NCI-H82 (cell line): ENCODE measurements at regions not wholly inside any gene's neighbourhood (a gene's known extent, or its start where the extent isn't known, plus 50 kb on each side); places are given as distances from the start of the nearest gene placed in this dataset.

Experiments used
- DNase-seq: peaks from one replicate; lab custom pipeline; 2025; lab: John Stamatoyannopoulos, UW

GRCh38 chr1:163013826-163014600, 55.1 kb upstream of the RGS4 start:
- peak; percentile 11 for DNase-seq

DNA sequence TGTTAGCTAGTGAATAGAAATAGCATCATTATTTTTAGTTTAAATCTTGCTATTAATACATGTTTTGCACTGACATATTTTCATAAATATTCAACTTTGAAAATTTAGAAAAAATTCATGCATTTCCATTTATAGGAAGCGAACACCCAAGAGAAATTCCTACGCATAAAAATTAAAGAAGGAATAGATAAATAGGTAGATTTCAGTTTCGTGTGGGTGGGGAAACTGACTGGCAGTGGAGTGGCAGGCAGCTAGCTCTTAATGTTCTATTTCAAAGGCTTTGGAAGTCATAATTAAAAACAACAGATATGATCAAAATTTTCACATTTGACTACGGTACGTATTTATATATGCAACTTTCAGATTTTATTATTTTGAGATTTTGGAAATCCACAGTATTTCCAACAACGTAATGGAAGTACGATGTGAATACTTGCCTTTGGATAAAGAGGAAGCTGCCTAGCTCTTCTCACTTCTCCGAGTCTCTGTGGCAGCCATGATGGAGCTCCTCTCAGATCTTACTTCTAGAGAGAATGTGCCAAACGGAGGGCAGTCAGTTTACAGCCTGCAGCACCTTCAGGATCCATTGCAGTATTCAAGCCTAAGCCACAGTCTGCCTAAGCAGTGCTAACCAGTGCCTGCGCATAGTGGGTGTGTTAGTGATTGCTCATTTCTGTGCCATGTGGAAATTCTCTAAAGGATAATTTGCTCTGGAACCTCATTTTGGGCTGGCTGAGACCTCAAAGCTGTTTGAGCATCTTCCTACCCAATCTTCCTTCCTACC, 62.9 kb upstream of the RGS4 start:
- no peak for DNase-seq

DNA sequence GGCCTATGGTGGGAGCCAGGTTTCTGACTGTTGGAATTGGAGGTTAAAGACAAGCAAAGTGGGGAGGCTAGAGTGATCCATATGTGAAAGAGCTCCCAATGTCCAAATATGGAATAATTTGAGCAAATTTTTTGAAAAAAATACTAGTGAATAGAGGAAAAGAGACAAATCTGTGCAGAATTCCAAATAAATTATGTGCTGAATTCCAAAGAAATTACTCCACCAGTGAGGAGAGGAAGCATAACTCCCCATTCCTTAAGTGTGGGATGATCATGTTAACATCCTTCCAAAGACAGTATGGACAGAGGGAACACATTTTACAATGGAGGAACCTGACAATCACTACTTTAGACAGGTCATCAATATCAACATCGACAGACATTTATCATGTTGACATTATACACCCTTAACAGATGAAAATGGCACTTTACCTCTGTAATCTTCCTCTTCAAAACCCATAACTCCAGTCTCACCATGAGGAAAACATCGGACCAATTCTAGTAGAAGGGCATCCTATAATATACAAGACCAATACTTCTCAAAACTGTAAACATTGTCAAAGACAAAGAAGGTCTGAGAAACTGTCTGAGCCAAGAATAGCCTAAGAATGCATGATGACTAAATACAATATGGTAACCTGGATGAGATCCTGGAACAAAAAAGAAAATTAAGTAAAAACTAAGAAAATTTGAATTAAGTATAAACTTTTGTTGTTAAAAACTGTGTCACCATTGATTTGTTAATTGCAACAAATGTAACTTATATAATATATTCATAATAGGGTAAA, 71.5 kb upstream of the RGS4 start:
- no peak for DNase-seq

DNA sequence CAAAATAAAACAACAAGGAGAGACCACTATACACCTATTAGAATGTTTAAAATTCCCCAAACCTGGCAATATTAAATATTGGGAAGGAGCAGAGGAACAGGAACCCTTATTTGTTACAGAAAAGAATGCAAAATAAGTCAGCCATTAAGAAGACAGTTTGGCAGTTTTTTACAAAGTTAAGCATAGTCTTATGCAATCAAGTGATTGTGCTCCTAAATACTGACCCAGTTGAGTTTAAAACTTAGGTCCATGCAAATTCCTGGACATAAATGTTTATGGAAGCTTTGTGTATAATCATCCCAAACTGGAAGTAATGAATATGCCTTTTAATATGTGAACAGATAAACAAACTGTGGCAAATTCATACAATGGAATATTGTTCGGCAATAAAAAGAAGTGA, 72.9 kb upstream of the RGS4 start:
- no peak for DNase-seq

DNA sequence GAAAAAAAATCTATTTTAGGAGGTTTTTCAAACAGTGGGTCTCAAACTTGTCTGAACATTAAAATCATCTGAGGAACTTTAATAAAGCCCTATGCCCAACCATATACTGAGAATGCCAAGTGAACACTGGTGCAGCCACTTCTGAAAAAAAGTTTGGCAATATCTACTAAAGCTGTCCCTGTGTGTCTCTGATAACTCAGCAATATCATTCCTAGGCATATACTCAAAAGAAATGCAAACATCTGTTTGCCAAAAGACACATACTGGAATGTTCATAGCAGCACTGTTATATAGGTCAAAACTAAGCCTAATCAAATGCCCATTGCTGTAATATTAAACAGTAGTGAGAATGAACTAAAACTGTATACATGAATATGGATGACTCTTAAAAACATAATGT, 74.2 kb upstream of the RGS4 start:
- DNase-seq = no peak

DNA sequence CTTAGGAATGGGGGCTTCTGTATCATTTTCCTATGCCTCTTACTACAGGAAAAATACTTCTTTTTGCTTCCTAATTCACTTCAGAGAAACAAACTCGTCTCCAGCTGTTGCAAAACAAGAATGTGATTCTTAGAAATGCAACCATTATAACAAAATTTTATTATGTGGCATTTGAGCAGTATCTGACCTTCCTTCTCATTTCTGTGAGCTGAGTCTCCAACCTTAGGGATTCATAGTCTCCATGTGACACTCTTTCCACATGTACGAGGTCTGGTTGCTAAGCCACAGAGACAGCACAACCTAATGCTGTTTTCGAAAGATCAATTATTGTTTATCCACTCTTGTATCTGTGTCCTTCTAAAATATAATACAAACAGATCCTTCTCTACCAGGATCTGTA, 75.3 kb upstream of the RGS4 start:
- DNase-seq = no peak

GRCh38 chr1:162992945-162993344, 76.2 kb upstream of the RGS4 start:
- peak; percentile 71 for DNase-seq

- DNase-seq = no peak
Measured at GRCh38 chr1:162991444-162991843, 77.7 kb upstream of the RGS4 start.

- DNase-seq = no peak
Measured at GRCh38 chr1:162990665-162991064, 78.5 kb upstream of the RGS4 start.

- DNase-seq = peak; percentile 33
Measured at GRCh38 chr1:162988869-162989268, 80.3 kb upstream of the RGS4 start.

- DNase-seq = no peak
Measured at GRCh38 chr1:162987866-162988265, 81.3 kb upstream of the RGS4 start.

DNA sequence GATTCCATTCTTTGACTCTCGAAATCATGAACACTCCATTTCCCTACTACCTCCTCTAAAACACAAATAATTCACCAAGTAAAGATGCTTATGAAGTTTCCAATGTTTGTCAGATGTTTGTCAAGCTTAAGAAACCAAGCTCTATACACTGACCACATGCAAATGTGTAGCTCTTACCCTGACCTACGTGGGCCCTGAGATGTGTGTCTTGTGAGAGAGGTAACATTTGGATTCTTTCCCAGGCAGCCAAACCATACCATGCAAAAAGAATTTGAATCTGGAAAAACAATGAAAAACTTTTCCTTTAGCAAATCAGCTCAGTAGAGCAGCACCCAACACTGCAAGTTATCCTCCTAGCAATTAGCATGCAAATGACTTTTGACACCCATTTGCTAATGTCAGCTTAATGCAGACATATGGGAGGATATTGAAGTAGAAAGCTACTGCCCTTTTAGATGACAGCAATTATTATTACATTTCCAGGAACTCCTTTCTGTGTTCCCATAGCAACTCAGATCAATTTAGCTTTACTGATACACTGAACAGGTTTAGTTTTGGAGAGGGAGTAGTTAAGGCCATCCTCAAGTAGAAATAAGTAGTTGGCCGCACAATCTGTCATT, 83.2 kb upstream of the RGS4 start:
- no peak for DNase-seq

DNA sequence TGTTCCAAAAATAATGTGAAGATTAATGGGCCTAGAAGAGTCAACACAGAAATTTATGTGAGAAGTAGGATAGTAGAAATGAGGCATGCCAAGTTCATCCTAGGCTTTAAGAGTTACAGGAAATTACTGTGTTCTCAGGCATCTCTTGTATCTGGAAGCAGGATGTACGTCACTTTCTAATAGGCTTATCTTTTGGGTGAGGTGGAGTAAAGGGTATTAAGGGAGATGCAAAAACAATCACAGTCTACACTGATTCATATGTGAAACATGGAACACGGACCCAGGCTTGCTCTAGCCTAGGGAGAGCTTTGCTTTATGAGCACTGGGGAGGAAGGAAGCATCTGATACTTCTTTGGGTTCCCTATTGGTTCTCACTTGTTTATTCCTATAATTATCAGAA, 84.5 kb upstream of the RGS4 start:
- DNase-seq = peak; percentile 60

GRCh38 chr1:162983671-162984425, 85.3 kb upstream of the RGS4 start:
- no peak for DNase-seq

GRCh38 chr1:162982364-162982763, 86.8 kb upstream of the RGS4 start:
- no peak for DNase-seq

- peak; percentile 97 for DNase-seq
Measured at GRCh38 chr1:162977944-162978568, 91.1 kb upstream of the RGS4 start.

- peak; percentile 23 for DNase-seq
Measured at GRCh38 chr1:162976628-162977027, 92.5 kb upstream of the RGS4 start.

DNA sequence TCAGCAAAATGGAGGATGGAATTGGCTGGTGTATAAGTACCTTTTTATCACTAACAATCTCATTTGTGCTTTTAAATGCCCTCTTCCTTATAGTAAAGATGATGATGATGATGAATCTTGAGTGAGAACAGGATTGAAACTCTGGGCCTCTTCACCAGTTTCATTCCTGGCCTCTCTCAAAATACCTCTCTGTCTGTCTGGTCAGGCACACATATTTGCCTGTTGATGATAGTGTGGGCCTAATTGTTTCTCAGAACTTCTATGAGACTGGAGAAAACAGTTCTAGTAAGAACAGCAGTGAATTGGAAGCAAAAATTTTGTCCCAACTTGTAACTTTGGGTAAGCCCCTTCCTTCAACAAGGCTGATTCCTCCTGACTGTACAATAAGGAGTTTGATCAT, 94.4 kb upstream of the RGS4 start:
- no peak for DNase-seq

DNA sequence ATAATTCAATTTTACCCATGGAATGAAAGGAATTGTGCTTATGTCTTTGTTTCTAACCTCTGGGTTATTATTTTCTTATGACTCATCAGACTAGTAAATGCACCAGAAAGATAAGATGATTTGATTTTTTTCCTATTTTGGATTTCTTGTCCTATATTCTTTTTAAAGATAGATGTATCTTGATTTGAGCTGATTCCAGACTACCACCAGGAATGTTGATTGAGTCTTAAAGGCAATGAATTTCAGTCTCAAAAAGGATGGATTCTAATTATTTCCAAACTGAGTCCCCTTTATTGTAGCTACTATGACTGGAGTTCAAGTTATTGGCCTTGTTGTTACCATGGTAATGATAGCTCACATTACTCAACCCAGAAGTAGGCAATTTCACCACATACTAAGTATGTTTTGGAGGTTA, 95.8 kb upstream of the RGS4 start:
- DNase-seq = no peak

DNA sequence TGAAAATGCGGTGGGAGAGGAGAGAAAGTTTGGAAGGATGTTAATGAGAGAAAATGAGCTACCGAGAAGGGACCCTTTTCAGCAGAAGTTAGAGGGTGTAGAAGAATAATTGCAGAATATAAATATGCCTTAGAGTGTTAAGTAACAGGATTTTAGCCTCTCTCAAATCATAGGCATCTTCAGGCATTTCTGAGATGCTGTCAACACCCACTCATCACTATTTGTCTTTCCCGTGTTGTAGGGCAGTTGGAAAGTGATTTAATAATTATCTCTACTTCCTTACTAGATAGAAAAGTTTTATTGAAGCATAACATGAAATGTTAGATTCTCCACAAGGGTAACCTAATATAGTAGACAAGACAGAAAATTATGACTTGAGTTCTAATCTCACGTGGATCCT, 96.4 kb upstream of the RGS4 start:
- DNase-seq = no peak

- DNase-seq = no peak
Measured at GRCh38 chr1:162970021-162970420, 99.1 kb upstream of the RGS4 start.
